ENCODE measurements at regions not wholly inside any gene's neighbourhood (a gene's known extent, or its start where the extent isn't known, plus 50 kb on each side); places are given as distances from the start of the nearest gene placed in this dataset.

- TF ChIP-seq CTCF (IDR thresholded peaks at IDR 0.05) (no peak), POLR2A (IDR thresholded peaks at IDR 0.05) (no peak)
Measured at GRCh38 chr4:8700531-8700930, 108.0 kb downstream of the CPZ start.

Data from right lobe of liver (tissue), 4 donors.